ENCODE measurements at regions not wholly inside any gene's neighbourhood (a gene's known extent, or its start where the extent isn't known, plus 50 kb on each side); places are given as distances from the start of the nearest gene placed in this dataset.

- no peak overlapping the region for H3K27ac Mint-ChIP-seq
- DNase-seq: no peak
- no peak overlapping the region for H3K4me3 Mint-ChIP-seq
- no peaks in the 10 kb centered on the region for H3K36me3 Mint-ChIP-seq
- peaks cover 0 to 1% (median 0%) of the 10 kb centered on the region in 3 donors for H3K27me3 Mint-ChIP-seq (ENCODE audit: low read depth in 3 of 3)
- peaks cover 6 to 35% (median 20%) of the 10 kb centered on the region in 6 donors for H3K9me3 Mint-ChIP-seq
- no peaks in the 10 kb centered on the region for H3K4me1 Mint-ChIP-seq
Measured at GRCh38 chr4:137635601-137636000, 103.3 kb upstream of the PCDH18 start.

GRCh38 chr4:137635108-137635507 is 102.8 kb upstream of the PCDH18 start:
- Mint-ChIP-seq H3K36me3 (no peaks in the 10 kb centered on the region), H3K4me3 (no peak overlapping the region), H3K27me3 (ENCODE audit: low read depth in 3 of 3) (peaks cover 0 to 1% (median 0%) of the 10 kb centered on the region in 3 donors), H3K4me1 (no peaks in the 10 kb centered on the region), H3K9me3 (peaks cover 6 to 35% (median 20%) of the 10 kb centered on the region in 6 donors), H3K27ac (no peak overlapping the region)
- DNase-seq: no peak

GRCh38 chr4:137632842-137633241 is 100.5 kb upstream of the PCDH18 start:
- Mint-ChIP-seq H3K27me3 (ENCODE audit: low read depth in 3 of 3) (peaks cover 0 to 1% (median 0%) of the 10 kb centered on the region in 3 donors), H3K9me3 (peaks cover 6 to 30% (median 17%) of the 10 kb centered on the region in 6 donors), H3K27ac (no peak overlapping the region), H3K36me3 (no peaks in the 10 kb centered on the region), H3K4me1 (no peaks in the 10 kb centered on the region), H3K4me3 (no peak overlapping the region)
- no peak for DNase-seq

- Mint-ChIP-seq H3K27me3 (ENCODE audit: low read depth in 3 of 3) (peaks cover 0 to 1% (median 0%) of the 10 kb centered on the region in 3 donors), H3K36me3 (no peaks in the 10 kb centered on the region), H3K27ac (no peak overlapping the region), H3K9me3 (peaks cover 5 to 31% (median 17%) of the 10 kb centered on the region in 6 donors), H3K4me3 (no peak overlapping the region), H3K4me1 (no peaks in the 10 kb centered on the region)
- no peak for DNase-seq
Measured at GRCh38 chr4:137631605-137632004, 99.3 kb upstream of the PCDH18 start.

GRCh38 chr4:137630252-137630651 is 98.0 kb upstream of the PCDH18 start:
- H3K27me3 Mint-ChIP-seq (ENCODE audit: low read depth in 3 of 3): peaks cover 0 to 1% (median 0%) of the 10 kb centered on the region in 3 donors

GRCh38 chr4:137627739-137628460 is 95.6 kb upstream of the PCDH18 start:
- peaks cover 0 to 15% (median 7%) of the 10 kb centered on the region in 6 donors for H3K9me3 Mint-ChIP-seq
- no peaks in the 10 kb centered on the region for H3K27me3 Mint-ChIP-seq (ENCODE audit: low read depth in 3 of 3)
- H3K4me3 Mint-ChIP-seq: no peak overlapping the region
- H3K4me1 Mint-ChIP-seq: no peaks in the 10 kb centered on the region
- H3K27ac Mint-ChIP-seq: no peak overlapping the region
- H3K36me3 Mint-ChIP-seq: no peaks in the 10 kb centered on the region
- no peak for DNase-seq

More at GRCh38 chr4:137630252-137630651, 98.0 kb upstream of the PCDH18 start:
- Mint-ChIP-seq H3K27ac (no peak overlapping the region), H3K4me1 (no peaks in the 10 kb centered on the region), H3K36me3 (no peaks in the 10 kb centered on the region), H3K4me3 (no peak overlapping the region), H3K9me3 (peaks cover under 1 to 26% (median 11%) of the 10 kb centered on the region in 6 donors)
- no peak for DNase-seq

GRCh38 chr4:137626942-137627738 is 94.8 kb upstream of the PCDH18 start:
- Mint-ChIP-seq H3K36me3 (no peaks in the 10 kb centered on the region), H3K4me3 (no peak overlapping the region), H3K4me1 (no peaks in the 10 kb centered on the region), H3K27ac (no peak overlapping the region), H3K27me3 (ENCODE audit: low read depth in 3 of 3) (no peaks in the 10 kb centered on the region), H3K9me3 (peaks cover 1 to 15% (median 5%) of the 10 kb centered on the region in 6 donors)
- no peak for DNase-seq

- Mint-ChIP-seq H3K9me3 (peaks cover 0 to 19% (median 10%) of the 10 kb centered on the region in 6 donors), H3K4me1 (no peaks in the 10 kb centered on the region), H3K27me3 (ENCODE audit: low read depth in 3 of 3) (peaks cover 0 to 2% (median 0%) of the 10 kb centered on the region in 3 donors), H3K27ac (no peak overlapping the region), H3K36me3 (no peaks in the 10 kb centered on the region), H3K4me3 (no peak overlapping the region)
- DNase-seq: no peak
Measured at GRCh38 chr4:137623013-137623412, 90.7 kb upstream of the PCDH18 start.

GRCh38 chr4:137621056-137621455 is 88.8 kb upstream of the PCDH18 start:
- no peaks in the 10 kb centered on the region for H3K4me1 Mint-ChIP-seq
- DNase-seq: no peak
- H3K27me3 Mint-ChIP-seq (ENCODE audit: low read depth in 3 of 3): peaks cover 0 to 2% (median 0%) of the 10 kb centered on the region in 3 donors
- no peaks in the 10 kb centered on the region for H3K36me3 Mint-ChIP-seq
- no peak overlapping the region for H3K4me3 Mint-ChIP-seq
- peaks cover 0 to 22% (median 10%) of the 10 kb centered on the region in 6 donors for H3K9me3 Mint-ChIP-seq
- H3K27ac Mint-ChIP-seq: no peak overlapping the region

- H3K27me3 Mint-ChIP-seq (ENCODE audit: low read depth in 3 of 3): peaks cover 0 to 3% (median 0%) of the 10 kb centered on the region in 3 donors
- no peak overlapping the region for H3K4me3 Mint-ChIP-seq
- no peak for DNase-seq
- no peak overlapping the region for H3K27ac Mint-ChIP-seq
- H3K4me1 Mint-ChIP-seq: no peaks in the 10 kb centered on the region
- peaks cover 4 to 47% (median 21%) of the 10 kb centered on the region in 6 donors for H3K9me3 Mint-ChIP-seq
- H3K36me3 Mint-ChIP-seq: no peaks in the 10 kb centered on the region
Measured at GRCh38 chr4:137614491-137614890, 82.2 kb upstream of the PCDH18 start.

- H3K4me1 Mint-ChIP-seq: no peaks in the 10 kb centered on the region
- peaks cover 0 to 2% (median 1%) of the 10 kb centered on the region in 3 donors for H3K27me3 Mint-ChIP-seq (ENCODE audit: low read depth in 3 of 3)
- H3K9me3 Mint-ChIP-seq: peaks cover 8 to 42% (median 21%) of the 10 kb centered on the region in 6 donors
- no peaks in the 10 kb centered on the region for H3K36me3 Mint-ChIP-seq
- H3K27ac Mint-ChIP-seq: no peak overlapping the region
- no peak overlapping the region for H3K4me3 Mint-ChIP-seq
- DNase-seq: no peak
Measured at GRCh38 chr4:137611998-137612700, 79.9 kb upstream of the PCDH18 start.

- Mint-ChIP-seq H3K4me3 (no peak overlapping the region), H3K4me1 (no peaks in the 10 kb centered on the region), H3K9me3 (peaks cover 8 to 45% (median 20%) of the 10 kb centered on the region in 6 donors), H3K27ac (no peak overlapping the region), H3K27me3 (ENCODE audit: low read depth in 3 of 3) (peaks cover 0 to 2% (median 1%) of the 10 kb centered on the region in 3 donors), H3K36me3 (no peaks in the 10 kb centered on the region)
- no peak for DNase-seq
Measured at GRCh38 chr4:137610960-137611359, 78.7 kb upstream of the PCDH18 start.

GRCh38 chr4:137609718-137610430 is 77.6 kb upstream of the PCDH18 start:
- peaks cover 10 to 46% (median 19%) of the 10 kb centered on the region in 6 donors for H3K9me3 Mint-ChIP-seq
- H3K4me3 Mint-ChIP-seq: no peak overlapping the region
- peaks cover 0 to 2% (median 1%) of the 10 kb centered on the region in 3 donors for H3K27me3 Mint-ChIP-seq (ENCODE audit: low read depth in 3 of 3)
- H3K4me1 Mint-ChIP-seq: no peaks in the 10 kb centered on the region
- no peaks in the 10 kb centered on the region for H3K36me3 Mint-ChIP-seq
- H3K27ac Mint-ChIP-seq: no peak overlapping the region
- no peak for DNase-seq
